HEK293 (cell line): ENCODE measurements at regions not wholly inside any gene's neighbourhood (a gene's known extent, or its start where the extent isn't known, plus 50 kb on each side); places are given as distances from the start of the nearest gene placed in this dataset.

ENCODE experiments used
- SALL2 ChIP-seq: fragments of 450-650 bp; formaldehyde crosslinking; IDR thresholded peaks from 2 replicates; pipeline ENCODE4 v1.5.0; 2017; ENCODE audit warnings: missing biosample characterization, mild to moderate bottlenecking, missing genetic modification characterization, borderline replicate concordance
- ZNF114 ChIP-seq: fragments of 450-650 bp; formaldehyde crosslinking; IDR thresholded peaks from 2 replicates; pipeline ENCODE4 v1.5.0; 2017; ENCODE audit warnings: missing biosample characterization, missing genetic modification characterization
- ZNF133 ChIP-seq: fragments of 450-650 bp; formaldehyde crosslinking; IDR thresholded peaks from 2 replicates; pipeline ENCODE4 v1.5.1; 2016; ENCODE audit warnings: missing biosample characterization, missing genetic modification characterization
- ZNF140 ChIP-seq: fragments of 450-650 bp; formaldehyde crosslinking; IDR thresholded peaks from 2 replicates; pipeline ENCODE4 v1.5.1; 2016; ENCODE audit warnings: missing biosample characterization, missing genetic modification characterization
- ZNF184 ChIP-seq: fragments of 450-650 bp; IDR thresholded peaks from 2 replicates; pipeline ENCODE4 v1.5.1; 2018; ENCODE audit warnings: missing biosample characterization, mild to moderate bottlenecking, missing genetic modification characterization
- ZNF76 ChIP-seq: fragments of 450-650 bp; formaldehyde crosslinking; IDR thresholded peaks from 2 replicates; pipeline ENCODE4; 2016; ENCODE audit warnings: low read depth, missing biosample characterization, missing genetic modification characterization, borderline replicate concordance
- ZNF792 ChIP-seq: fragments of 450-650 bp; formaldehyde crosslinking; IDR thresholded peaks from 2 replicates; pipeline ENCODE4 v1.5.1; 2016; ENCODE audit warnings: missing biosample characterization, missing genetic modification characterization
- TF ChIP-seq, protein P1 (sequence below): fragments of 450-650 bp; formaldehyde crosslinking; IDR thresholded peaks from 2 replicates; pipeline ENCODE4 v1.5.1; 2016; ENCODE audit warnings: missing biosample characterization, missing genetic modification characterization
- TF ChIP-seq, protein P2 (sequence below): fragments of 450-650 bp; formaldehyde crosslinking; IDR thresholded peaks from 2 replicates; pipeline ENCODE4 v1.5.1; 2016; ENCODE audit warnings: missing biosample characterization, missing genetic modification characterization
- TF ChIP-seq, protein P3 (sequence below): fragments of 450-650 bp; formaldehyde crosslinking; IDR thresholded peaks from 2 replicates; pipeline ENCODE4 v1.5.1; 2016; ENCODE audit warnings: missing biosample characterization, missing genetic modification characterization, low read depth

DNA sequence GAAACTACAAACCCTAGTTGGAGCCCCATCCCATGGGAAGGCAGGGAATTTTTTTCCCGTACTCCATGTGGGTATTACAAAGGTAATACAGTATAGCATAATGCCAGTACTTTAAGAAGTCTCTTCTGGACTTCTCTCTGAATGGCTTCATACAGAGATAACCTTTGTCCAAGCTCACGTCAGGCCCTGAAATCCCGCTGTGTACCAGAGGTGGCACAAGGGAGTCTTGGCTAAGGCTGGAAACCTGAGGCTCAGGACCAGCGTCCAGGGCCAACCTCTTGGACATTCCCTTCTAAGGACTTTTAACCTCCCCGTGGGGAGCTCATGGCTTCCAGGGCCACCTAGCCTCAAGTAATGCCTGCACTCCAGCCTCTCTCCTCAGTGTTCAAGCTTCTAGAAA is 338.9 kb upstream of the FAM241A start:
- no peak for TF ChIP-seq ZNF114 (tag by site-specific recombination)
- TF ChIP-seq, protein P1, sequence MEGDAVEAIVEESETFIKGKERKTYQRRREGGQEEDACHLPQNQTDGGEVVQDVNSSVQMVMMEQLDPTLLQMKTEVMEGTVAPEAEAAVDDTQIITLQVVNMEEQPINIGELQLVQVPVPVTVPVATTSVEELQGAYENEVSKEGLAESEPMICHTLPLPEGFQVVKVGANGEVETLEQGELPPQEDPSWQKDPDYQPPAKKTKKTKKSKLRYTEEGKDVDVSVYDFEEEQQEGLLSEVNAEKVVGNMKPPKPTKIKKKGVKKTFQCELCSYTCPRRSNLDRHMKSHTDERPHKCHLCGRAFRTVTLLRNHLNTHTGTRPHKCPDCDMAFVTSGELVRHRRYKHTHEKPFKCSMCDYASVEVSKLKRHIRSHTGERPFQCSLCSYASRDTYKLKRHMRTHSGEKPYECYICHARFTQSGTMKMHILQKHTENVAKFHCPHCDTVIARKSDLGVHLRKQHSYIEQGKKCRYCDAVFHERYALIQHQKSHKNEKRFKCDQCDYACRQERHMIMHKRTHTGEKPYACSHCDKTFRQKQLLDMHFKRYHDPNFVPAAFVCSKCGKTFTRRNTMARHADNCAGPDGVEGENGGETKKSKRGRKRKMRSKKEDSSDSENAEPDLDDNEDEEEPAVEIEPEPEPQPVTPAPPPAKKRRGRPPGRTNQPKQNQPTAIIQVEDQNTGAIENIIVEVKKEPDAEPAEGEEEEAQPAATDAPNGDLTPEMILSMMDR = no peak
- no peak for TF ChIP-seq SALL2 (tag by site-specific recombination)
- TF ChIP-seq, protein P2, sequence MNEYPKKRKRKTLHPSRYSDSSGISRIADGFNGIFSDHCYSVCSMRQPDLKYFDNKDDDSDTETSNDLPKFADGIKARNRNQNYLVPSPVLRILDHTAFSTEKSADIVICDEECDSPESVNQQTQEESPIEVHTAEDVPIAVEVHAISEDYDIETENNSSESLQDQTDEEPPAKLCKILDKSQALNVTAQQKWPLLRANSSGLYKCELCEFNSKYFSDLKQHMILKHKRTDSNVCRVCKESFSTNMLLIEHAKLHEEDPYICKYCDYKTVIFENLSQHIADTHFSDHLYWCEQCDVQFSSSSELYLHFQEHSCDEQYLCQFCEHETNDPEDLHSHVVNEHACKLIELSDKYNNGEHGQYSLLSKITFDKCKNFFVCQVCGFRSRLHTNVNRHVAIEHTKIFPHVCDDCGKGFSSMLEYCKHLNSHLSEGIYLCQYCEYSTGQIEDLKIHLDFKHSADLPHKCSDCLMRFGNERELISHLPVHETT (tag by site-specific recombination) = no peak
- no peak for TF ChIP-seq ZNF140 (tag by site-specific recombination)
- TF ChIP-seq ZNF184 (tag by site-specific recombination) = no peak
- no peak for TF ChIP-seq ZNF133 (tag by site-specific recombination)
- TF ChIP-seq, protein P3, sequence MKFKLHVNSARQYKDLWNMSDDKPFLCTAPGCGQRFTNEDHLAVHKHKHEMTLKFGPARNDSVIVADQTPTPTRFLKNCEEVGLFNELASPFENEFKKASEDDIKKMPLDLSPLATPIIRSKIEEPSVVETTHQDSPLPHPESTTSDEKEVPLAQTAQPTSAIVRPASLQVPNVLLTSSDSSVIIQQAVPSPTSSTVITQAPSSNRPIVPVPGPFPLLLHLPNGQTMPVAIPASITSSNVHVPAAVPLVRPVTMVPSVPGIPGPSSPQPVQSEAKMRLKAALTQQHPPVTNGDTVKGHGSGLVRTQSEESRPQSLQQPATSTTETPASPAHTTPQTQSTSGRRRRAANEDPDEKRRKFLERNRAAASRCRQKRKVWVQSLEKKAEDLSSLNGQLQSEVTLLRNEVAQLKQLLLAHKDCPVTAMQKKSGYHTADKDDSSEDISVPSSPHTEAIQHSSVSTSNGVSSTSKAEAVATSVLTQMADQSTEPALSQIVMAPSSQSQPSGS = no peak
- TF ChIP-seq ZNF792 = no peak
- TF ChIP-seq ZNF76 (tag by site-specific recombination) = no peak
